Activated T-cell treated with anti-CD3 and anti-CD28 coated beads, Interleukin-2, amount 50 U/mL, for 24 hours (primary cell): ENCODE measurements at regions not wholly inside any gene's neighbourhood (a gene's known extent, or its start where the extent isn't known, plus 50 kb on each side); places are given as distances from the start of the nearest gene placed in this dataset.

Source experiments
- DNase-seq: peaks from one replicate; pipeline ENCODE4 v3.0.0-alpha.2; 2020
- H3K27ac Mint-ChIP-seq: 2 replicates; pipeline ENCODE4 v1.8.0; 2020; ENCODE audit warnings: mild to moderate bottlenecking, mixed read lengths
- H3K27me3 Mint-ChIP-seq: 2 replicates; pipeline ENCODE4 v1.8.0; 2020; ENCODE audit warnings: mixed read lengths
- H3K36me3 Mint-ChIP-seq: 2 replicates; pipeline ENCODE4 v1.8.0; 2020; ENCODE audit warnings: low read depth, mixed read lengths
- H3K4me1 Mint-ChIP-seq: 2 replicates; pipeline ENCODE4 v1.8.0; 2020; ENCODE audit warnings: low read depth, mixed read lengths
- H3K4me3 Mint-ChIP-seq: 2 replicates; pipeline ENCODE4 v1.8.0; 2020; ENCODE audit warnings: mild to moderate bottlenecking, moderate library complexity, mixed read lengths
- H3K9me3 Mint-ChIP-seq: 2 replicates; pipeline ENCODE4 v1.8.0; 2020; ENCODE audit warnings: mixed read lengths

GRCh38 chr3:59659755-59660154 is 609.9 kb upstream of the CFAP20DC start:
- no peak for DNase-seq
- Mint-ChIP-seq H3K4me3 (no peak overlapping the region), H3K4me1 (no peaks in the 10 kb centered on the region), H3K9me3 (no peaks in the 10 kb centered on the region), H3K27me3 (no peaks in the 10 kb centered on the region), H3K27ac (no peak overlapping the region), H3K36me3 (no peaks in the 10 kb centered on the region)

- Mint-ChIP-seq H3K4me1 (no peaks in the 10 kb centered on the region), H3K27ac (no peak overlapping the region), H3K27me3 (no peaks in the 10 kb centered on the region), H3K4me3 (no peak overlapping the region), H3K9me3 (no peaks in the 10 kb centered on the region), H3K36me3 (no peaks in the 10 kb centered on the region)
- DNase-seq: no peak
Measured at GRCh38 chr3:59658866-59659265, 609.0 kb upstream of the CFAP20DC start.

GRCh38 chr3:59658274-59658673 is 608.4 kb upstream of the CFAP20DC start:
- Mint-ChIP-seq H3K4me3 (no peak overlapping the region), H3K36me3 (no peaks in the 10 kb centered on the region), H3K27me3 (no peaks in the 10 kb centered on the region), H3K4me1 (no peaks in the 10 kb centered on the region), H3K27ac (no peak overlapping the region), H3K9me3 (no peaks in the 10 kb centered on the region)
- no peak for DNase-seq

- H3K36me3 Mint-ChIP-seq: no peaks in the 10 kb centered on the region
- no peak overlapping the region for H3K27ac Mint-ChIP-seq
- no peaks in the 10 kb centered on the region for H3K4me1 Mint-ChIP-seq
- DNase-seq: no peak
- no peak overlapping the region for H3K4me3 Mint-ChIP-seq
- H3K27me3 Mint-ChIP-seq: no peaks in the 10 kb centered on the region
- H3K9me3 Mint-ChIP-seq: peaks cover 6% of the 10 kb centered on the region
Measured at GRCh38 chr3:59655418-59656015, 605.7 kb upstream of the CFAP20DC start.

GRCh38 chr3:59654480-59655417 is 604.9 kb upstream of the CFAP20DC start:
- Mint-ChIP-seq H3K4me1 (no peaks in the 10 kb centered on the region), H3K9me3 (peaks cover 14% of the 10 kb centered on the region), H3K27me3 (no peaks in the 10 kb centered on the region), H3K4me3 (no peak overlapping the region), H3K27ac (no peak overlapping the region), H3K36me3 (no peaks in the 10 kb centered on the region)
- DNase-seq: no peak

GRCh38 chr3:59654123-59654479 is 604.3 kb upstream of the CFAP20DC start:
- no peak for DNase-seq

GRCh38 chr3:59653405-59654122 is 603.7 kb upstream of the CFAP20DC start:
- H3K27ac Mint-ChIP-seq: no peak overlapping the region

More at GRCh38 chr3:59654123-59654479, 604.3 kb upstream of the CFAP20DC start:
- H3K36me3 Mint-ChIP-seq: no peaks in the 10 kb centered on the region
- H3K9me3 Mint-ChIP-seq: peaks cover 20% of the 10 kb centered on the region
- H3K4me1 Mint-ChIP-seq: no peaks in the 10 kb centered on the region
- H3K27ac Mint-ChIP-seq: no peak overlapping the region
- H3K27me3 Mint-ChIP-seq: no peaks in the 10 kb centered on the region
- no peak overlapping the region for H3K4me3 Mint-ChIP-seq

GRCh38 chr3:59644479-59645402 is 594.9 kb upstream of the CFAP20DC start:
- Mint-ChIP-seq H3K27ac (no peak overlapping the region), H3K36me3 (no peaks in the 10 kb centered on the region), H3K27me3 (peaks cover 19% of the 10 kb centered on the region), H3K9me3 (peaks cover 21% of the 10 kb centered on the region), H3K4me3 (no peak overlapping the region), H3K4me1 (no peaks in the 10 kb centered on the region)
- DNase-seq: no peak

More at GRCh38 chr3:59653405-59654122, 603.7 kb upstream of the CFAP20DC start:
- no peaks in the 10 kb centered on the region for H3K36me3 Mint-ChIP-seq
- DNase-seq: no peak
- no peak overlapping the region for H3K4me3 Mint-ChIP-seq
- H3K9me3 Mint-ChIP-seq: peaks cover 24% of the 10 kb centered on the region
- H3K4me1 Mint-ChIP-seq: no peaks in the 10 kb centered on the region
- no peaks in the 10 kb centered on the region for H3K27me3 Mint-ChIP-seq

GRCh38 chr3:59641169-59641899 is 591.5 kb upstream of the CFAP20DC start:
- no peak overlapping the region for H3K27ac Mint-ChIP-seq
- H3K4me3 Mint-ChIP-seq: no peak overlapping the region
- no peaks in the 10 kb centered on the region for H3K9me3 Mint-ChIP-seq
- H3K36me3 Mint-ChIP-seq: no peaks in the 10 kb centered on the region
- no peaks in the 10 kb centered on the region for H3K4me1 Mint-ChIP-seq
- no peak for DNase-seq
- H3K27me3 Mint-ChIP-seq: peaks cover 19% of the 10 kb centered on the region

- no peaks in the 10 kb centered on the region for H3K27me3 Mint-ChIP-seq
- no peaks in the 10 kb centered on the region for H3K36me3 Mint-ChIP-seq
- no peak overlapping the region for H3K27ac Mint-ChIP-seq
- H3K4me3 Mint-ChIP-seq: no peak overlapping the region
- DNase-seq: no peak
- H3K9me3 Mint-ChIP-seq: no peaks in the 10 kb centered on the region
- H3K4me1 Mint-ChIP-seq: no peaks in the 10 kb centered on the region
Measured at GRCh38 chr3:59632760-59633573, 583.1 kb upstream of the CFAP20DC start.

GRCh38 chr3:59631482-59631881 is 581.7 kb upstream of the CFAP20DC start:
- H3K4me3 Mint-ChIP-seq: no peak overlapping the region
- no peaks in the 10 kb centered on the region for H3K9me3 Mint-ChIP-seq
- H3K36me3 Mint-ChIP-seq: no peaks in the 10 kb centered on the region
- no peak overlapping the region for H3K27ac Mint-ChIP-seq
- no peaks in the 10 kb centered on the region for H3K4me1 Mint-ChIP-seq
- DNase-seq: no peak
- no peaks in the 10 kb centered on the region for H3K27me3 Mint-ChIP-seq

- Mint-ChIP-seq H3K4me1 (peaks cover 4% of the 10 kb centered on the region), H3K4me3 (no peak overlapping the region), H3K27ac (no peak overlapping the region), H3K27me3 (no peaks in the 10 kb centered on the region), H3K36me3 (no peaks in the 10 kb centered on the region), H3K9me3 (peaks cover 6% of the 10 kb centered on the region)
- no peak for DNase-seq
Measured at GRCh38 chr3:59621037-59621436, 571.2 kb upstream of the CFAP20DC start.

- Mint-ChIP-seq H3K36me3 (no peaks in the 10 kb centered on the region), H3K9me3 (peaks cover 6% of the 10 kb centered on the region), H3K27ac (no peak overlapping the region), H3K27me3 (no peaks in the 10 kb centered on the region), H3K4me1 (peaks cover 4% of the 10 kb centered on the region), H3K4me3 (no peak overlapping the region)
- no peak for DNase-seq
Measured at GRCh38 chr3:59620325-59620724, 570.5 kb upstream of the CFAP20DC start.
